Central memory CD8-positive, alpha-beta T cell (primary cell): ENCODE measurements at regions not wholly inside any gene's neighbourhood (a gene's known extent, or its start where the extent isn't known, plus 50 kb on each side); places are given as distances from the start of the nearest gene placed in this dataset.

ENCODE experiments used
- ATAC-seq: fragments of 150-1000 bp; cut with Tn5 transposase; replicated peaks from 2 replicates; pipeline ENCODE4 v1.10.0; 2022; ENCODE audit warnings: mild to moderate bottlenecking, moderate FRiP score, moderate number of reproducible peaks; ENCODE audit not compliant: poor library complexity, severe bottlenecking; ENCODE audit errors: extremely low read depth
- DNase-seq, 2 donors: peaks; one replicate each; pipeline ENCODE4 v3.0.0; 2021; ENCODE audit warnings: low spot score in 2 of 2
- H3K27ac Mint-ChIP-seq: one replicate; pipeline ENCODE4 v1.8.0; 2022; ENCODE audit warnings: low read depth, mild to moderate bottlenecking, moderate library complexity, mixed read lengths
- H3K27me3 Mint-ChIP-seq: one replicate; pipeline ENCODE4 v1.8.0; 2022; ENCODE audit warnings: mixed read lengths
- H3K36me3 Mint-ChIP-seq: one replicate; pipeline ENCODE4 v1.8.0; 2022; ENCODE audit warnings: mild to moderate bottlenecking, moderate library complexity, mixed read lengths; ENCODE audit not compliant: insufficient read depth
- H3K4me1 Mint-ChIP-seq: one replicate; pipeline ENCODE4 v1.8.0; 2022; ENCODE audit warnings: mixed read lengths
- H3K4me3 Mint-ChIP-seq: one replicate; pipeline ENCODE4 v1.8.0; 2022; ENCODE audit warnings: mild to moderate bottlenecking, moderate library complexity, mixed read lengths
- H3K9me3 Mint-ChIP-seq: one replicate; pipeline ENCODE4 v1.8.0; 2022; ENCODE audit warnings: mixed read lengths

- H3K36me3 Mint-ChIP-seq = no peaks in the 10 kb centered on the region
- H3K4me1 Mint-ChIP-seq = peaks cover 11% of the 10 kb centered on the region
- H3K27me3 Mint-ChIP-seq = peaks cover 28% of the 10 kb centered on the region
- DNase-seq (no peak), ATAC-seq (no peak)
- H3K27ac Mint-ChIP-seq = no peak overlapping the region
- no peak overlapping the region for H3K4me3 Mint-ChIP-seq
- H3K9me3 Mint-ChIP-seq = peaks cover 5% of the 10 kb centered on the region
Measured at GRCh38 chr7:28269700-28270361, 89.2 kb upstream of the JAZF1 start.

GRCh38 chr7:28270536-28270935 is 89.9 kb upstream of the JAZF1 start:
- Mint-ChIP-seq H3K4me3 (no peak overlapping the region), H3K36me3 (no peaks in the 10 kb centered on the region), H3K4me1 (peaks cover 11% of the 10 kb centered on the region), H3K27ac (no peak overlapping the region), H3K27me3 (peaks cover 28% of the 10 kb centered on the region), H3K9me3 (peaks cover 5% of the 10 kb centered on the region)
- ATAC-seq (no peak), DNase-seq (no peak)

- H3K36me3 Mint-ChIP-seq = no peaks in the 10 kb centered on the region
- H3K27ac Mint-ChIP-seq = no peak overlapping the region
- no peak for DNase-seq
- H3K9me3 Mint-ChIP-seq = peaks cover 5% of the 10 kb centered on the region
- no peak for ATAC-seq
- H3K4me3 Mint-ChIP-seq = no peak overlapping the region
- peaks cover 37% of the 10 kb centered on the region for H3K27me3 Mint-ChIP-seq
- peaks cover 11% of the 10 kb centered on the region for H3K4me1 Mint-ChIP-seq
Measured at GRCh38 chr7:28272461-28272877, 91.9 kb upstream of the JAZF1 start.

GRCh38 chr7:28276298-28276697 is 95.7 kb upstream of the JAZF1 start:
- H3K4me3 Mint-ChIP-seq = no peak overlapping the region
- no peak for ATAC-seq
- no peak for DNase-seq
- peaks cover 5% of the 10 kb centered on the region for H3K9me3 Mint-ChIP-seq
- H3K36me3 Mint-ChIP-seq = no peaks in the 10 kb centered on the region
- no peak overlapping the region for H3K27ac Mint-ChIP-seq
- H3K27me3 Mint-ChIP-seq = peaks cover 24% of the 10 kb centered on the region
- H3K4me1 Mint-ChIP-seq = peaks cover 5% of the 10 kb centered on the region

GRCh38 chr7:28277364-28277763 is 96.8 kb upstream of the JAZF1 start:
- ATAC-seq = no peak
- Mint-ChIP-seq H3K27me3 (peaks cover 20% of the 10 kb centered on the region), H3K9me3 (peaks cover 5% of the 10 kb centered on the region), H3K27ac (no peak overlapping the region), H3K4me3 (no peak overlapping the region), H3K4me1 (peaks cover 4% of the 10 kb centered on the region), H3K36me3 (no peaks in the 10 kb centered on the region)
- no peak for DNase-seq

GRCh38 chr7:28277958-28278357 is 97.4 kb upstream of the JAZF1 start:
- DNase-seq (no peak), ATAC-seq (no peak)
- Mint-ChIP-seq H3K27me3 (peaks cover 20% of the 10 kb centered on the region), H3K36me3 (no peaks in the 10 kb centered on the region), H3K9me3 (peaks cover 5% of the 10 kb centered on the region), H3K27ac (no peak overlapping the region), H3K4me3 (no peak overlapping the region), H3K4me1 (no peaks in the 10 kb centered on the region)

- Mint-ChIP-seq H3K27me3 (peaks cover 20% of the 10 kb centered on the region), H3K9me3 (no peaks in the 10 kb centered on the region), H3K4me3 (no peak overlapping the region), H3K27ac (no peak overlapping the region), H3K4me1 (no peaks in the 10 kb centered on the region), H3K36me3 (no peaks in the 10 kb centered on the region)
- DNase-seq = no peak
- no peak for ATAC-seq
Measured at GRCh38 chr7:28280516-28280915, 99.9 kb upstream of the JAZF1 start.

- H3K27ac Mint-ChIP-seq = no peak overlapping the region
- peaks cover 4% of the 10 kb centered on the region for H3K4me1 Mint-ChIP-seq
- ATAC-seq = no peak
- no peak for DNase-seq
- peaks cover 10% of the 10 kb centered on the region for H3K27me3 Mint-ChIP-seq
- no peaks in the 10 kb centered on the region for H3K9me3 Mint-ChIP-seq
- H3K4me3 Mint-ChIP-seq = no peak overlapping the region
- H3K36me3 Mint-ChIP-seq = no peaks in the 10 kb centered on the region
Measured at GRCh38 chr7:28290496-28290895, 109.9 kb upstream of the JAZF1 start.

- Mint-ChIP-seq H3K9me3 (no peaks in the 10 kb centered on the region), H3K4me3 (no peak overlapping the region), H3K27ac (no peak overlapping the region), H3K27me3 (peaks cover 10% of the 10 kb centered on the region), H3K4me1 (peaks cover 4% of the 10 kb centered on the region), H3K36me3 (no peaks in the 10 kb centered on the region)
- ATAC-seq (no peak), DNase-seq (no peak)
Measured at GRCh38 chr7:28291559-28291958, 111.0 kb upstream of the JAZF1 start.

GRCh38 chr7:28292834-28293526 is 112.4 kb upstream of the JAZF1 start:
- DNase-seq = no peak
- Mint-ChIP-seq H3K36me3 (no peaks in the 10 kb centered on the region), H3K27ac (no peak overlapping the region), H3K9me3 (no peaks in the 10 kb centered on the region), H3K4me1 (peaks cover 4% of the 10 kb centered on the region), H3K27me3 (peaks cover 10% of the 10 kb centered on the region), H3K4me3 (no peak overlapping the region)
- no peak for ATAC-seq

- no peak overlapping the region for H3K27ac Mint-ChIP-seq
- DNase-seq (no peak), ATAC-seq (no peak)
- peaks cover 4% of the 10 kb centered on the region for H3K4me1 Mint-ChIP-seq
- peaks cover 10% of the 10 kb centered on the region for H3K27me3 Mint-ChIP-seq
- H3K36me3 Mint-ChIP-seq = no peaks in the 10 kb centered on the region
- no peak overlapping the region for H3K4me3 Mint-ChIP-seq
- no peaks in the 10 kb centered on the region for H3K9me3 Mint-ChIP-seq
Measured at GRCh38 chr7:28293527-28293835, 112.9 kb upstream of the JAZF1 start.

- DNase-seq = no peak
- H3K27ac Mint-ChIP-seq = no peak overlapping the region
- peaks cover 10% of the 10 kb centered on the region for H3K27me3 Mint-ChIP-seq
- H3K4me1 Mint-ChIP-seq = peaks cover 4% of the 10 kb centered on the region
- no peaks in the 10 kb centered on the region for H3K36me3 Mint-ChIP-seq
- no peaks in the 10 kb centered on the region for H3K9me3 Mint-ChIP-seq
- no peak overlapping the region for H3K4me3 Mint-ChIP-seq
- ATAC-seq = no peak
Measured at GRCh38 chr7:28296571-28297483, 115.5 kb upstream of the CREB5 start.
